GM12873 (cell line): ENCODE measurements at regions not wholly inside any gene's neighbourhood (a gene's known extent, or its start where the extent isn't known, plus 50 kb on each side); places are given as distances from the start of the nearest gene placed in this dataset.

Experiments
- TF ChIP-seq, protein P1 (sequence below): IDR thresholded peaks from 2 replicates; pipeline ENCODE4 v1.5.1; 2012; ENCODE audit warnings: low read depth, mild to moderate bottlenecking, moderate library complexity, low read length, control low read depth; ENCODE audit not compliant: insufficient read depth; ENCODE audit errors: missing control alignments

DNA sequence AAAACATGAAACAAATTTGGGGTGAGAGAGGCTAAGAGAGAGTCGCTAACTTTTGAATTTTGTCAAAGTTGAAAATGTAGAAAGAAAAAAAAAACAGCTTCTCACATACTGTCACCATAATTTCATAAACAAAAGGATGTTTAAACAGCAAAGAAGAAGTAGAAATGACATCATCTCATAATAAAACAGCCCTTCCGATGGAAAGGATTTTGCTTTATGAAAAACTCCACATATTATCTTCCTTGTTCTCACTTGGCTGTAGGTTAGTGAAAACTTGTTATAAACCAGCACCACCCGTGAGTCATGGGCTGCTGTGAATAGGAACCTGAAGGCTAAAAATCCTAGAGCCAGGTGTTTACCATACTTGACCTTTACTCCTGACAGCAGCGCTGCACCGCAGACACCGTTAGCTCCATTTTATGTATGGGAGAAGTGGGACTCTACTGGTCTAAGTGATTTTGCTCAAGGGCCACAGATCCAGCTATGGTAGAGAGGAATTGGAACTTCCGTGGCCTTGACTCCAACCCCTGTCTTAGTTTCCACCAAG, 63.0 kb upstream of the VRK1 start:
- TF ChIP-seq, protein P1, sequence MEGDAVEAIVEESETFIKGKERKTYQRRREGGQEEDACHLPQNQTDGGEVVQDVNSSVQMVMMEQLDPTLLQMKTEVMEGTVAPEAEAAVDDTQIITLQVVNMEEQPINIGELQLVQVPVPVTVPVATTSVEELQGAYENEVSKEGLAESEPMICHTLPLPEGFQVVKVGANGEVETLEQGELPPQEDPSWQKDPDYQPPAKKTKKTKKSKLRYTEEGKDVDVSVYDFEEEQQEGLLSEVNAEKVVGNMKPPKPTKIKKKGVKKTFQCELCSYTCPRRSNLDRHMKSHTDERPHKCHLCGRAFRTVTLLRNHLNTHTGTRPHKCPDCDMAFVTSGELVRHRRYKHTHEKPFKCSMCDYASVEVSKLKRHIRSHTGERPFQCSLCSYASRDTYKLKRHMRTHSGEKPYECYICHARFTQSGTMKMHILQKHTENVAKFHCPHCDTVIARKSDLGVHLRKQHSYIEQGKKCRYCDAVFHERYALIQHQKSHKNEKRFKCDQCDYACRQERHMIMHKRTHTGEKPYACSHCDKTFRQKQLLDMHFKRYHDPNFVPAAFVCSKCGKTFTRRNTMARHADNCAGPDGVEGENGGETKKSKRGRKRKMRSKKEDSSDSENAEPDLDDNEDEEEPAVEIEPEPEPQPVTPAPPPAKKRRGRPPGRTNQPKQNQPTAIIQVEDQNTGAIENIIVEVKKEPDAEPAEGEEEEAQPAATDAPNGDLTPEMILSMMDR, result no peak

DNA sequence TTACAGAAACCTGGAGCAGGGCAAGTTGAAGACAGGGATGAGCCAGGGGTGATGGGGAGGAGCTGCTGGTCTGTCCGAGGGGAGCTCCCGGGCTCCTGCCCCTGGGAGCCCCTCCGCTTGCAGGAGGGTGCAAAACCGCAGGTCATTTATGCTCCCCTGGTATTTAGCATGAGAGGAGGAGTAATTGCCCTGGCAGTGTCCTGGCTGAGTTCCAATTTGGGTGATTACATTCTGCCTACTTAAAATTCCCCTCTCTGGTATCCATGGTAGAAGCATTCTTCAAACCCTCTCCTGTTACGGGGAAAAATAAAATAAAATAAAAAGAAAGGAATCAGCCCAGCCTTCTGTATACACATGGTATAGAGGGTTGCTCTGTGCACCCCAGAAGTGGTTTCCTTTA, 61.7 kb upstream of the VRK1 start:
- TF ChIP-seq, protein P1, result no peak

DNA sequence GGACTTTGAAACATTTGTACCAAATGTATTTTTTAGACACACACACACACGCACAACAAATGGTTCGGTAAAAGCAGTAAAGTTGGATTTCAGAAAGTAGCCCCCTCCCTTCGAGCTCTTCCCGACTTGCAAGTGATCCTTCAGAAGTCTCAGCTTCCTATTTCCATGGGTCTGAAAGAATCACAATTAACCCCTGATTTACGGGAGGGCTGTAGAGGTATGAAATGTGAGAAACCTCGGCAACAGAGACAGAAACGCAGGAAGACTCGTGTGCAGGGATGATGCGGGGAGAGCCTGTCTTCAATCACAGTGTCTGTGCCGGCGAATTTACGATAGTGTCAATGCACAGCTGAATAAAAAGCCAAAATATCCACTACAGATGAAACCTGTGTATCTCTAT, 60.7 kb upstream of the VRK1 start:
- TF ChIP-seq, protein P1, result no peak

DNA sequence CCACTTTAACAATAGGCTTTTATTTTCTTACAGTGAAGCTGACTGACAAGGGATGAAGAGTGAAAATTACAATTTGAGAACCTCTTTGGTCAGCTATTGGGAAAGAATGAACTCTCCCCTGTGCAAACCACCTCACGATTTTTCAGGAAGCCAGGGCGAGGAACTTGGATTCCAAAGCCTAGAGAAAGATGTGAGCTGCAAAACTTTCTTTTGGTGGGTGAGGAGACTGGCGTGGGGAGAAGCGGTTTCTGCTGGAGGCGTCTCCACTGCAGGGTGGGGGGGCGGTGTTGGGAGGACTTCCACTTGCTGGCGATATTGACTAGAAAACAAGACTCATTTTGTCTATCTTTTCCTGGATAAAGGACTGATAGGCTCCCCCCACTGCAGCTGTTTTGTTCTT, 59.3 kb upstream of the VRK1 start:
- TF ChIP-seq, protein P1, result no peak

DNA sequence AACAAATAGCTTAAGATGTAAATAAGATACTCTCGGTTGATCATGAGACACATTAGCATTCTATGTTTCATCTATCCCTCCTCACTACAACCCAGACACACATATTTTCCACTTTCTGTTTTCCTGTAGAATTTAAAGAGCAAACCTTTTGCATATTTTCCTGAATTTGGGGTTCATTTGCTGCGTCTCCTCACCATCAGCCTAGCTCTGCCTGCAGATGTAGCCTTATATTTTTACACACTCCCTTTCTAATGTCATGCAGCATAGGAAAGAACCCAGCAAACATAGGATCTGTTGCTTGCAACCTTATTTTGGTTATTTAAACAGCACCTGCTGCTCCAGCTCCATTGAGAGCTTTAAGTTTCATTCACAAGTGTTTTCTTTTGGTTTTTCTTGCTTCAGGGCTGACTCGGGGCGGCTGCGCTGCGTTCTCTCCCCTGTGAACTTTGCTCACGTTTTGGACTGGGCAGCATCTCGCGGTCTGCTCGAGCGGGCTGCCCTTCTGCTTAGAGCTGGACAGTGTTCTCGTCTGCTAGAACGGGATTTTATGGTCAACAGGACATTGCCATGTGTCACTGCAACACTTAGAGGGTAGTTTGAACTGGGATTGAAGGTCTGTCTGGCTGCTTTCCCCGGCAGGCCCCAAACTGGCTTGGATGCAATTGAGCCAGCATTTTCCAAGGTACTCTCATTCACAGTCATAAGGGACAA, 57.8 kb upstream of the VRK1 start:
- TF ChIP-seq, protein P1, result no peak

DNA sequence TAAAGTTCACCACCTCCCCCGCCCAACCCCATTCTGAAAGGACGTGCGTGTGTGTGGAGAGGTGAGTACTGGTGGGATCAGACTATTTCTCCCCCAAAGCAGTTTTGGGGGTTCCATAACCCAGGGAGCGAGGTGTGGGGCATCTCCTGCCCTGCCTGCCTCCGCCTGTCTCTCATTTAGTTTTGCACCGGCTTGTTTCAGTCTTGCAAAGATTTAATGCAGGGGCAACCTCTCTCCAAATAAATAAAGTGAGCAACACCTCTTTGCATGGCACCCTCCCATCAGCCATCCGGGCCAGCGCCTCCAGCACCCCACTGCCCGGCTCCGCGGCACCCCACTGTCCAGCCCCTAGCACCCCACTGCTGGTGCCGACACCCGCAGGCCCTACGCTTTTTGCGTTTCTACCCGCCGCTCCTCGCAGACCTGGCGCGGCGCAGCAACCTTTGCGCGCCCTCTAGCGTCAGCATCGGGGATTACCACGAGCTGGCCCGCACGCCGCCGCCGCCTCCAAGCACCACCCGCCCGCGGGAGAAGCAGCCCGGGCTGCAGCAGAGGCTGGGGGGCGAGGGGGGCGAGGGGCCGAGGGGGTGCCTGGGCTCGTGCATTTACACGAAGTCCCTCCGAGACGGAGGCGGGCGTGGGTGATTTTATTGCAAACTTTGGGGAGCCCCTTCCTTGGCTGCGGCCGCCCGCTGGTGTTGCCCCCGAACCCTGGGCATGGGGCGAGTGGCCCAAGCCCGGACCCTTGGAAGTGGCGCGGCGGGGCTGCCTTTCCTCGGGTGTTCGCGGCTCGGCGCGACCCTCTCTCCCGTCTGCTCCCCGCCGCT, 55.8 kb upstream of the VRK1 start:
- TF ChIP-seq, protein P1, result peak; percentile 75

DNA sequence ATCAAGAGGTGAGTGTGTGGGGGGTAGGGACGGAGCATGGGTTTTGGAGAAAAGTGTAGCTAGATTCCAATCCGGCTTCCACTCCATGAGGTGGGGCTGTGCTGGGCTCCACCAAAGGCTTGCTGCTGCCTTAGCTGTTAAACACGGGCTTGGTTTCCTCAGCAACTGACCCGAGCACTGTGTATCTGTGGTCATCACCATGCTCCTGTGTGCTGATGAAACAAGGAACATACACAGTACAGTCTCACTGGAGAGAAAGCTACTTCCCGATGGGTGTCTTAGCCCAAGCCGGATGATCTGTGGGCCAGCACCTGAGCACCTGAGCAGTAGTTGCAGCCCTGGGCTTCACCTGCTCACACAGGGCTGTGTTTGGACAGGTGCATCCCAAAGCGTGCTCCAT, 52.9 kb upstream of the VRK1 start:
- TF ChIP-seq, protein P1, result no peak
